DND-41 (cell line): ENCODE measurements at regions not wholly inside any gene's neighbourhood (a gene's known extent, or its start where the extent isn't known, plus 50 kb on each side); places are given as distances from the start of the nearest gene placed in this dataset.

ENCODE experiments used
- ATAC-seq: fragments of 200-7000 bp; cut with Tn5 transposase; 3 replicates; pipeline ENCODE4 v1.9.1; 2021; ENCODE audit warnings: low read depth; ENCODE audit not compliant: insufficient read depth
- DNase-seq: peaks from one replicate; pipeline ENCODE4 v3.0.0-alpha.2; 2020
- H2AFZ ChIP-seq: 2 replicates; pipeline ENCODE4 v1.6.0; 2012; ENCODE audit warnings: low read depth, low read length
- H3K27ac ChIP-seq: 2 replicates; pipeline ENCODE4 v1.5.1; 2012; ENCODE audit warnings: low read length, inconsistent platforms
- H3K27me3 ChIP-seq: fragments of 200-600 bp; sonication (generic); 2 replicates; pipeline ENCODE4 v1.6.0; 2012; ENCODE audit warnings: low read length, mild to moderate bottlenecking, inconsistent platforms; ENCODE audit not compliant: insufficient read depth, poor library complexity
- H3K36me3 ChIP-seq: 2 replicates; pipeline ENCODE4 v1.5.1; 2012; ENCODE audit warnings: low read length, inconsistent platforms; ENCODE audit not compliant: insufficient read depth
- H3K4me1 ChIP-seq: 2 replicates; pipeline ENCODE4 v1.5.1; 2012; ENCODE audit warnings: mild to moderate bottlenecking, low read length; ENCODE audit not compliant: insufficient read depth
- H3K4me2 ChIP-seq: 2 replicates; pipeline ENCODE4 v1.6.0; 2012; ENCODE audit warnings: mild to moderate bottlenecking, moderate library complexity, low read length, inconsistent platforms; ENCODE audit not compliant: insufficient read depth
- H3K4me3 ChIP-seq, 2 experiments: fragments of 200-600 bp in 1 of 2; shearing (Covaris generic) in 1 of 2; 2 replicates each; pipeline ENCODE4 v1.5.1; 2012 to 2016; ENCODE audit warnings: inconsistent platforms in 2 of 2, low read length in 2 of 2, mild to moderate bottlenecking in 2 of 2, low read depth in 1 of 2, moderate library complexity in 1 of 2
- H3K79me2 ChIP-seq: 2 replicates; pipeline ENCODE4 v1.6.0; 2012; ENCODE audit warnings: low read length, inconsistent platforms; ENCODE audit not compliant: insufficient read depth
- H3K9ac ChIP-seq: 2 replicates; pipeline ENCODE4 v1.6.0; 2012; ENCODE audit warnings: low read depth, mild to moderate bottlenecking, inconsistent platforms, low read length, moderate library complexity
- H3K9me3 ChIP-seq: 2 replicates; pipeline ENCODE4 v1.5.1; 2012; ENCODE audit warnings: low read length, moderate library complexity, mild to moderate bottlenecking, inconsistent platforms; ENCODE audit not compliant: insufficient read depth, severe bottlenecking
- H4K20me1 ChIP-seq: 2 replicates; pipeline ENCODE4 v1.6.0; 2012; ENCODE audit warnings: low read length; ENCODE audit not compliant: insufficient read depth
- EZH2 ChIP-seq: IDR thresholded peaks from 3 replicates; pipeline ENCODE4 v1.6.1; 2012; ENCODE audit warnings: borderline replicate concordance, low read depth, mild to moderate bottlenecking, moderate library complexity, low read length, inconsistent platforms; ENCODE audit not compliant: severe bottlenecking
- TF ChIP-seq, protein P1 (sequence below): IDR thresholded peaks from 2 replicates; pipeline ENCODE4 v1.5.1; 2012; ENCODE audit warnings: borderline replicate concordance, low read length, moderate library complexity, mild to moderate bottlenecking; ENCODE audit not compliant: poor library complexity, severe bottlenecking; ENCODE audit errors: extremely low read depth

DNA sequence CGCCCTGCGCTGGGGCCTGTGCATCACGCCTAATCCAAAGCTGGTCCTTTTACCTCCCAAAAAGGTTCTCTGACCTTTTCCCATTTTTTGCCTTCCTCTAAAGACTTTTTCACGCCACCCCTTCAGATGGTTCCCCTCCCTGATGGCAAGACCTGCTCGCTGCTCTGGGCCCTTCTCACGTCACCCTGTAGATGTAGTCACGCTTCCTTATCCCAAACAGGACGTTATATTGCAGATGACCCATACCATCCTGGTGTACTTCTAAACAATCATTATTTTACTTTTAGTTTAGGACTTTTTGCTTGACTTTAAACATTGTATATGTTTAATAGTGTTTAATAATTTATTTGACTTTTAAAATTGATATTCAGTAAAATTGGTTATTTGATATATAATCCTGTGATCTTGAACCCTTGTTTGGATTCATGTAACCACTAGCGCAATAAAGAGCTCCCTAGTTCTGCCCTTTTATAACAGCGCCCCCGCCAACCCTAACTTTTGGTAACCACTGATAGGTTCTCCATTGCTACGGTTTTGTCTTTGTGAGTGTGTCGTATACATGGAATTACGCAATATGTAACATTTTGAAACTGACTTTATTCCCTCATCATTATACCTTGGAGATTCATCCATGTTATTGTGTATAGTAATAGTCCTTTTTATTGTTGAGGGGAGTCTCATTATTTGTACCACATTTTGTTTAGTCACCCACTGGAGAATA is 159.0 kb upstream of the CHRNA7 start:
- Histone ChIP-seq H3K79me2 (no peaks in the 10 kb centered on the region), H3K36me3 (no peaks in the 10 kb centered on the region), H3K4me3 (no peak overlapping the region), H4K20me1 (no peaks in the 10 kb centered on the region), H2AFZ (no peak overlapping the region), H3K9ac (no peak overlapping the region), H3K4me2 (no peak overlapping the region), H3K9me3 (no peaks in the 10 kb centered on the region), H3K4me1 (no peaks in the 10 kb centered on the region), H3K27me3 (no peaks in the 10 kb centered on the region), H3K27ac (no peak overlapping the region)
- ATAC-seq (no peak), DNase-seq (no peak)
- TF ChIP-seq, protein P1, sequence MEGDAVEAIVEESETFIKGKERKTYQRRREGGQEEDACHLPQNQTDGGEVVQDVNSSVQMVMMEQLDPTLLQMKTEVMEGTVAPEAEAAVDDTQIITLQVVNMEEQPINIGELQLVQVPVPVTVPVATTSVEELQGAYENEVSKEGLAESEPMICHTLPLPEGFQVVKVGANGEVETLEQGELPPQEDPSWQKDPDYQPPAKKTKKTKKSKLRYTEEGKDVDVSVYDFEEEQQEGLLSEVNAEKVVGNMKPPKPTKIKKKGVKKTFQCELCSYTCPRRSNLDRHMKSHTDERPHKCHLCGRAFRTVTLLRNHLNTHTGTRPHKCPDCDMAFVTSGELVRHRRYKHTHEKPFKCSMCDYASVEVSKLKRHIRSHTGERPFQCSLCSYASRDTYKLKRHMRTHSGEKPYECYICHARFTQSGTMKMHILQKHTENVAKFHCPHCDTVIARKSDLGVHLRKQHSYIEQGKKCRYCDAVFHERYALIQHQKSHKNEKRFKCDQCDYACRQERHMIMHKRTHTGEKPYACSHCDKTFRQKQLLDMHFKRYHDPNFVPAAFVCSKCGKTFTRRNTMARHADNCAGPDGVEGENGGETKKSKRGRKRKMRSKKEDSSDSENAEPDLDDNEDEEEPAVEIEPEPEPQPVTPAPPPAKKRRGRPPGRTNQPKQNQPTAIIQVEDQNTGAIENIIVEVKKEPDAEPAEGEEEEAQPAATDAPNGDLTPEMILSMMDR, result no peak
- TF ChIP-seq EZH2, result no peak

DNA sequence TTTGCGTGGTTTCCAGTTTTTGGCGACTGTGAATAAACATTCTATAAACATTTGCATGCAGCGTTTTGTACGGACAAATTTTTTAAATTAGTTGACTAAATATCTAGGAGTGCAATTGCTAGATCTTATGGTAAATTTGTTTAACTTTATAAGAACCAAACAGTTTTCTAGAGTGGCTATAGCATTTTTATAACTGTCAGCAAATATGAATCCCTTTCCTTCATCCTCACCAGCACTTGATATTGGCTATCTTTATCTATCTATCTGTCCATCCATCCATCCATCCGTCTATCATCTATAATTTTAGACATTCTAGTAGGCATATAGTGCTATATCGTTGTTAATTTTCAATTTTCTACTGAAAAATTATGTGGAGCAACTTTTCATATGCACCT is 158.4 kb upstream of the CHRNA7 start:
- Histone ChIP-seq H2AFZ (no peak overlapping the region), H3K27ac (no peak overlapping the region), H3K27me3 (no peaks in the 10 kb centered on the region), H3K36me3 (no peaks in the 10 kb centered on the region), H3K4me1 (no peaks in the 10 kb centered on the region), H4K20me1 (no peaks in the 10 kb centered on the region), H3K79me2 (no peaks in the 10 kb centered on the region), H3K9ac (no peak overlapping the region), H3K9me3 (no peaks in the 10 kb centered on the region), H3K4me3 (no peak overlapping the region), H3K4me2 (no peak overlapping the region)
- ATAC-seq, result no peak
- DNase-seq, result no peak
- TF ChIP-seq, protein P1, result no peak
- TF ChIP-seq EZH2, result no peak

DNA sequence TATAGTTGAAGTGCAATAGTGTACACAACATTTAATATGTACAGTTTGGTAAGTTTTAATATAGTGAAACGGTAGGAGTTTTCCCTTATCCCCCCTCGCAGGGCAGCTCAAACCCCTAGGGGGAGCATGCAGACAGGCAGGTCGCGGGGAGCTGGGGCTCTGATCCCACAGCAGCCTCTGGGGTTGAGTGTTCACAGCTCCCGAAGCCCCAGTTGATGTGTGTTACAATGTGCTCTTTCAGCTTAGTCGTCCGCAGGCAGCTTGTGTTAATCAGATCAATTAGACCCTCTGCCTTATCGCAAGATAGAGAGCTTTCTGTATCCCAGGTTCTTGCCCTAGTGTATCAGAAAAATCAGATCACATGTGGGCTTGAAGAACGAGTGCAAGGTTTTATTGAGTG is 143.1 kb upstream of the CHRNA7 start:
- TF ChIP-seq, protein P1, result no peak
- TF ChIP-seq EZH2, result no peak
- no peak overlapping the region for H3K9ac ChIP-seq
- H4K20me1 ChIP-seq, result no peaks in the 10 kb centered on the region
- H3K4me2 ChIP-seq, result no peak overlapping the region
- no peaks in the 10 kb centered on the region for H3K79me2 ChIP-seq
- H3K9me3 ChIP-seq, result no peaks in the 10 kb centered on the region
- no peak overlapping the region for H3K27ac ChIP-seq
- DNase-seq (no peak), ATAC-seq (no peak)
- no peaks in the 10 kb centered on the region for H3K27me3 ChIP-seq
- no peaks in the 10 kb centered on the region for H3K4me1 ChIP-seq
- no peak overlapping the region for H3K4me3 ChIP-seq
- H3K36me3 ChIP-seq, result no peaks in the 10 kb centered on the region
- no peak overlapping the region for H2AFZ ChIP-seq
